Erythroblast (primary cell): ENCODE measurements at regions not wholly inside any gene's neighbourhood (a gene's known extent, or its start where the extent isn't known, plus 50 kb on each side); places are given as distances from the start of the nearest gene placed in this dataset.

Experiments
- GATA1 ChIP-seq: IDR thresholded peaks from 2 replicates; pipeline ENCODE4 v1.6.1; 2011; ENCODE audit warnings: low read depth, mild to moderate bottlenecking, control low read depth, low read length, moderate library complexity
- POLR2A ChIP-seq: IDR thresholded peaks from 2 replicates; pipeline ENCODE4 v1.6.1; 2011; ENCODE audit warnings: mild to moderate bottlenecking, low read length

DNA sequence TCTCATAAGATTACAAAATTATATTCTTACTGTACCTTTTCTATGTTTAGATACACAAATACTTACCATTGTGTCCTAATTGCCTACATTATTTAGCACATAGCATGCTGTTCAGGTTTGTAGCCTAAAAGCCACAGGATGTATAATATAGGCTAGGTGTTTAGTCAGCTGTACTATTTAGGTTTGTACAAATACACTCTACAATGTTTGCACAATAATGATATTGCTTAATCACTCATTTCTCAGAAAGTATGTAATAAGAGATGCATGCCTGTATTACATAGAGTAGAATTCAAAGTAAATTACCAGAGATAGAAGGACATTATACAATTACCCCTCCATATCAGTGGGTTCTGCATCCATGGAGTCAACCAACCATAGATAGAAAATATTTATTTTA is 201.1 kb upstream of the COL3A1 start:
- TF ChIP-seq POLR2A (no peak), GATA1 (no peak)
